Activated T-cell treated with anti-CD3 and anti-CD28 coated beads, Interleukin-2, amount 50 U/mL, for 48 hours (primary cell): ENCODE measurements at regions not wholly inside any gene's neighbourhood (a gene's known extent, or its start where the extent isn't known, plus 50 kb on each side); places are given as distances from the start of the nearest gene placed in this dataset.

ENCODE experiments used
- DNase-seq, 2 experiments: peaks; one replicate each; pipeline ENCODE4 v3.0.0-alpha.2; 2020

GRCh38 chr9:96156171-96156974 lies 145.6 kb downstream of the HSD17B3 start:
- DNase-seq = no peak

- DNase-seq = no peak
Observed at GRCh38 chr9:96154081-96154480, 147.9 kb downstream of the HSD17B3 start.

- no peak for DNase-seq
Observed at GRCh38 chr9:96152550-96152949, 149.4 kb downstream of the HSD17B3 start.

- DNase-seq = peak; percentile 71 to 75
Observed at GRCh38 chr9:96150324-96151227, 151.4 kb downstream of the HSD17B3 start.

GRCh38 chr9:96149533-96150280 lies 152.3 kb downstream of the HSD17B3 start:
- DNase-seq = peak in 1 of 2 experiments; percentile 23

GRCh38 chr9:96148634-96149532 lies 153.1 kb downstream of the HSD17B3 start:
- DNase-seq = no peak

- peak in 1 of 2 experiments; percentile 28 for DNase-seq
Observed at GRCh38 chr9:96147029-96147428, 154.9 kb downstream of the HSD17B3 start.

GRCh38 chr9:96141666-96142065 lies 160.3 kb downstream of the HSD17B3 start:
- DNase-seq = no peak

GRCh38 chr9:96141128-96141474 lies 160.9 kb downstream of the HSD17B3 start:
- no peak for DNase-seq

- DNase-seq = no peak
Observed at GRCh38 chr9:96140296-96141127, 161.5 kb downstream of the HSD17B3 start.

GRCh38 chr9:96139592-96140295 lies 162.2 kb downstream of the HSD17B3 start:
- no peak for DNase-seq

- DNase-seq = no peak
Observed at GRCh38 chr9:96138616-96139015, 163.4 kb downstream of the HSD17B3 start.

- no peak for DNase-seq
Observed at GRCh38 chr9:96137671-96138429, 164.1 kb downstream of the HSD17B3 start.

GRCh38 chr9:96136992-96137670 lies 164.8 kb downstream of the HSD17B3 start:
- DNase-seq = no peak

GRCh38 chr9:96135753-96136290 lies 166.2 kb downstream of the HSD17B3 start:
- DNase-seq = no peak

- no peak for DNase-seq
Observed at GRCh38 chr9:96135076-96135752, 166.8 kb downstream of the HSD17B3 start.

- no peak for DNase-seq
Observed at GRCh38 chr9:96133321-96134021, 168.5 kb downstream of the HSD17B3 start.

- DNase-seq = no peak
Observed at GRCh38 chr9:96131825-96132224, 170.2 kb downstream of the HSD17B3 start.
